Colonic mucosa (tissue), 4 donors: ENCODE measurements at regions not wholly inside any gene's neighbourhood (a gene's known extent, or its start where the extent isn't known, plus 50 kb on each side); places are given as distances from the start of the nearest gene placed in this dataset.

Source experiments
- DNase-seq: peaks from one replicate; pipeline ENCODE4 v3.0.0-alpha.2; 2020
- H3K27ac ChIP-seq: fragments of 200-600 bp; one replicate; pipeline ENCODE4 v1.8.0; 2021
- H3K27me3 ChIP-seq: fragments of 200-600 bp; one replicate; pipeline ENCODE4 v1.8.0; 2021
- H3K36me3 ChIP-seq: fragments of 200-600 bp; one replicate; pipeline ENCODE4 v1.8.0; 2021
- H3K4me1 ChIP-seq: fragments of 200-600 bp; one replicate; pipeline ENCODE4 v1.8.0; 2021; ENCODE audit warnings: mild to moderate bottlenecking
- H3K4me3 ChIP-seq: fragments of 200-600 bp; one replicate; pipeline ENCODE4 v1.8.0; 2021
- H3K9ac ChIP-seq, 2 donors: one replicate each; pipeline ENCODE4 v1.7.0; 2013; ENCODE audit warnings: control low read depth in 2 of 2, low read depth in 2 of 2, low read length in 2 of 2
- H3K9me3 ChIP-seq: fragments of 200-600 bp; one replicate; pipeline ENCODE4 v1.8.0; 2021
- CTCF ChIP-seq: fragments of 200-600 bp; IDR thresholded peaks from one replicate; pipeline ENCODE4 v1.8.0; 2022; ENCODE audit warnings: antibody characterized with exemption, mild to moderate bottlenecking
- intact Hi-C: fragments of 100-400 bp; cut with DNase I; formaldehyde crosslinking; loops from one replicate; pipeline ENCODE4 v1.14.1; 2022
- donor health status: healthy.
- donor health status: DM: no; HTN: no; CAD: no.
- donor health status: DM: no; HTN: no; CAD: no.

DNA sequence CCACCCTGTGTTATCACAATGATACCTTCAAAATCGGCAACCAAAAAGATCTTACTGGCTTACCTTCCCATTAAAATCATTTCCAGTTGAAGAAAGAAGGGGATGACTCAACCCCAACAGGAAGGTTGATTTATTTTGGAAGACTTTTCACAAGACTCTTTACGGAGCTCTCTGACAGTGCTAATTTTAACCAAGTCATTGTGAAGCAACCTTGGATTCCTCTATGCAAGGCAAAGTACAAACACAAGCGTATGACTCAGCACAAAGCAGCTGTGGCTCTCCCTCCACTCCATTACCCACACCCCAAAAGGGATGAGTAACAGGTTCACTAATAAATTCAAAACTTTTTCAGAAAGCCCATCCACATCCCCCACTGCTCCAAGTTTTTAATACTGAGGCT lies 213.8 kb upstream of the FGF13 start:
- TF ChIP-seq CTCF: no peak
- no peak for DNase-seq
- H3K9ac ChIP-seq: no peak overlapping the region
- H3K27ac ChIP-seq: no peak overlapping the region
- H3K4me3 ChIP-seq: no peak overlapping the region
- intact Hi-C loops: no loop called here
- H3K27me3 ChIP-seq: no peaks in the 10 kb centered on the region
- no peaks in the 10 kb centered on the region for H3K36me3 ChIP-seq
- H3K9me3 ChIP-seq: no peaks in the 10 kb centered on the region
- H3K4me1 ChIP-seq: no peaks in the 10 kb centered on the region

GRCh38 chrX:138923805-138924204 lies 212.3 kb upstream of the FGF13 start:
- Histone ChIP-seq H3K4me3 (no peak overlapping the region), H3K9ac (no peak overlapping the region), H3K4me1 (no peaks in the 10 kb centered on the region), H3K27ac (no peak overlapping the region), H3K27me3 (no peaks in the 10 kb centered on the region), H3K9me3 (no peaks in the 10 kb centered on the region), H3K36me3 (no peaks in the 10 kb centered on the region)
- intact Hi-C loops: no loop called here
- TF ChIP-seq CTCF: no peak
- no peak for DNase-seq

GRCh38 chrX:138921031-138921430 lies 209.5 kb upstream of the FGF13 start:
- Histone ChIP-seq H3K36me3 (no peaks in the 10 kb centered on the region), H3K27ac (no peak overlapping the region), H3K4me3 (no peak overlapping the region), H3K9ac (no peak overlapping the region), H3K9me3 (no peaks in the 10 kb centered on the region), H3K4me1 (no peaks in the 10 kb centered on the region), H3K27me3 (no peaks in the 10 kb centered on the region)
- DNase-seq: no peak
- no peak for TF ChIP-seq CTCF
- intact Hi-C loops: no loop called here

GRCh38 chrX:138917781-138918180 lies 206.3 kb upstream of the FGF13 start:
- H3K27me3 ChIP-seq: no peaks in the 10 kb centered on the region
- DNase-seq: no peak

GRCh38 chrX:138914767-138915166 lies 203.2 kb upstream of the FGF13 start:
- no peaks in the 10 kb centered on the region for H3K27me3 ChIP-seq
- H3K4me3 ChIP-seq: no peak overlapping the region
- H3K9me3 ChIP-seq: no peaks in the 10 kb centered on the region
- intact Hi-C loops: no loop called here
- no peaks in the 10 kb centered on the region for H3K36me3 ChIP-seq
- no peak for TF ChIP-seq CTCF
- DNase-seq: no peak
- no peaks in the 10 kb centered on the region for H3K4me1 ChIP-seq
- no peak overlapping the region for H3K27ac ChIP-seq
- no peak overlapping the region for H3K9ac ChIP-seq

More at GRCh38 chrX:138917781-138918180, 206.3 kb upstream of the FGF13 start:
- Histone ChIP-seq H3K9ac (no peak overlapping the region), H3K4me1 (no peaks in the 10 kb centered on the region), H3K4me3 (no peak overlapping the region), H3K36me3 (no peaks in the 10 kb centered on the region), H3K9me3 (no peaks in the 10 kb centered on the region), H3K27ac (no peak overlapping the region)
- no peak for TF ChIP-seq CTCF
- intact Hi-C loops: no loop called here

DNA sequence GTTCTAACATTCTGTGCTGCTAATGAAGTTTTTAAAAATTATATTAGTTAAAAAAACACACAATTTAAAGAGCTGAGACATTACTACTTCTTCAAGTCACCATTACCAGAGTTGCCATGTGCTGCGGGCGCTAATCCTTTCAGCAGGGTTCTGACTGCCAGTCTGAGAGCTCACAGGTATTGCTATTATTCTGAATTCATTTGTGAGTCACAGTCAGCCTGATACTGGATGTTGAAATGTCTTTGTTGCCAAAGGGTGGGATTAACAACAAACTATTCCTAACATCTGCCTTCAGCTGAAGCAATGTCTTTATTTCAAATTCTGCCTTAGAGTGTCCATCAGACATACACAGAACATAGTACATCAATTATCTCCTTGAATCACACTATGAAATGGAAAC lies 197.1 kb upstream of the FGF13 start:
- intact Hi-C loops: no loop called here
- no peaks in the 10 kb centered on the region for H3K9me3 ChIP-seq
- no peak for DNase-seq

More for the DNA sequence above, 197.1 kb upstream of the FGF13 start:
- Histone ChIP-seq H3K27ac (no peak overlapping the region), H3K27me3 (no peaks in the 10 kb centered on the region), H3K9ac (no peak overlapping the region), H3K4me3 (no peak overlapping the region), H3K4me1 (no peaks in the 10 kb centered on the region), H3K36me3 (no peaks in the 10 kb centered on the region)
- TF ChIP-seq CTCF: no peak
